HG02678 (cell line): ENCODE measurements at regions not wholly inside any gene's neighbourhood (a gene's known extent, or its start where the extent isn't known, plus 50 kb on each side); places are given as distances from the start of the nearest gene placed in this dataset.

Experiments
- ATAC-seq: cut with Tn5 transposase; IDR thresholded peaks from one replicate; pipeline ENCODE4 v1.9.1; 2021; ENCODE audit warnings: mild to moderate bottlenecking, moderate library complexity; ENCODE audit not compliant: unreplicated experiment

- ATAC-seq = no peak
These were observed 679.2 kb downstream of the NLGN4X start for GRCh38 chrX:5549512-5549911.

- ATAC-seq = no peak
These were observed 691.6 kb downstream of the NLGN4X start for GRCh38 chrX:5537098-5537497.

- ATAC-seq = no peak
These were observed 692.4 kb downstream of the NLGN4X start for GRCh38 chrX:5536261-5536660.

GRCh38 chrX:5528057-5528456 is 700.6 kb downstream of the NLGN4X start:
- ATAC-seq = no peak

GRCh38 chrX:5526191-5526590 is 702.5 kb downstream of the NLGN4X start:
- no peak for ATAC-seq

- no peak for ATAC-seq
These were observed 737.7 kb downstream of the NLGN4X start for GRCh38 chrX:5490786-5491563.

GRCh38 chrX:5474282-5474681 is 754.4 kb downstream of the NLGN4X start:
- no peak for ATAC-seq

- no peak for ATAC-seq
These were observed 770.3 kb downstream of the NLGN4X start for GRCh38 chrX:5458300-5458842.

GRCh38 chrX:5449323-5449722 is 779.3 kb downstream of the NLGN4X start:
- no peak for ATAC-seq

GRCh38 chrX:5431823-5432222 is 796.8 kb downstream of the NLGN4X start:
- ATAC-seq = no peak

- no peak for ATAC-seq
These were observed 803.5 kb downstream of the NLGN4X start for GRCh38 chrX:5425119-5425518.

- ATAC-seq = no peak
These were observed 811.3 kb downstream of the NLGN4X start for GRCh38 chrX:5417381-5417780.

- no peak for ATAC-seq
These were observed 812.9 kb downstream of the NLGN4X start for GRCh38 chrX:5415738-5416137.

- ATAC-seq = no peak
These were observed 819.6 kb downstream of the NLGN4X start for GRCh38 chrX:5409106-5409505.

- ATAC-seq = no peak
These were observed 826.2 kb downstream of the NLGN4X start for GRCh38 chrX:5402461-5402860.

GRCh38 chrX:5399403-5399802 is 829.3 kb downstream of the NLGN4X start:
- no peak for ATAC-seq

- ATAC-seq = no peak
These were observed 831.3 kb downstream of the NLGN4X start for GRCh38 chrX:5397409-5397808.

GRCh38 chrX:5390376-5390775 is 838.3 kb downstream of the NLGN4X start:
- no peak for ATAC-seq

- no peak for ATAC-seq
These were observed 840.6 kb downstream of the NLGN4X start for GRCh38 chrX:5388087-5388486.

GRCh38 chrX:5380426-5380825 is 848.2 kb downstream of the NLGN4X start:
- no peak for ATAC-seq

GRCh38 chrX:5341902-5342301 is 886.8 kb downstream of the NLGN4X start:
- ATAC-seq = no peak

- ATAC-seq = no peak
These were observed 891.5 kb downstream of the NLGN4X start for GRCh38 chrX:5337160-5337559.

GRCh38 chrX:5324546-5324945 is 904.1 kb downstream of the NLGN4X start:
- ATAC-seq = no peak
